SK-N-MC (cell line): ENCODE measurements at regions not wholly inside any gene's neighbourhood (a gene's known extent, or its start where the extent isn't known, plus 50 kb on each side); places are given as distances from the start of the nearest gene placed in this dataset.

Source experiments
- EZH2 ChIP-seq: fragments of 200-600 bp; sonication (generic); IDR thresholded peaks from one replicate; pipeline ENCODE4 v1.6.1; 2017; ENCODE audit warnings: antibody characterized with exemption
- FOXP2 ChIP-seq: optimal IDR thresholded peaks from 2 replicates; pipeline ENCODE3; 2011; ENCODE audit warnings: mild to moderate bottlenecking, moderate library complexity; ENCODE audit not compliant: insufficient read depth; ENCODE audit errors: extremely low read length, control extremely low read depth
- POLR2AphosphoS5 ChIP-seq: IDR thresholded peaks from 2 replicates; pipeline ENCODE4 v1.6.1; 2012; ENCODE audit warnings: mild to moderate bottlenecking, low read depth, low read length, borderline replicate concordance

GRCh38 chr10:9712393-9712792 lies 1305.3 kb upstream of the CELF2 start:
- TF ChIP-seq EZH2 (no peak), POLR2AphosphoS5 (no peak), FOXP2 (no peak)
